ENCODE measurements at regions not wholly inside any gene's neighbourhood (a gene's known extent, or its start where the extent isn't known, plus 50 kb on each side); places are given as distances from the start of the nearest gene placed in this dataset.

DNA sequence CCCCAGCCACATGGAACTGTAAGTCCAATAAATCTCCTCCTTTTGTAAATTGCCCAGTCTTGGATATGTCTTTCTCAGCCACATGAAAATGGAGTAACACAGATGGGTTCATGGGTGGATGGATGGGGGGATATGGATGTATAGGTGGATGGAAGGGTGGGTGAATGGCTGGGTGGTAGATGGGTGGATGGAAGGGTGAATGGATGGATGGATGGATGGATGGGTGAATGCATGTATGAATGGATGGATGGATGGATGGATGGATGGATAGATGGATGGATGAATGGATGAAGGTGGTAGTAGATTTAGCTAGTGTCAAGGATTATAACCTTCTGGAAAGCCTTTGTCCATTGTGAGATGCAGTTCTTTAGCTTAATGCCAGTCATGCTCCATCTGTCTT, 146.1 kb upstream of the ATP2B2 start:
- TF ChIP-seq, protein P1, sequence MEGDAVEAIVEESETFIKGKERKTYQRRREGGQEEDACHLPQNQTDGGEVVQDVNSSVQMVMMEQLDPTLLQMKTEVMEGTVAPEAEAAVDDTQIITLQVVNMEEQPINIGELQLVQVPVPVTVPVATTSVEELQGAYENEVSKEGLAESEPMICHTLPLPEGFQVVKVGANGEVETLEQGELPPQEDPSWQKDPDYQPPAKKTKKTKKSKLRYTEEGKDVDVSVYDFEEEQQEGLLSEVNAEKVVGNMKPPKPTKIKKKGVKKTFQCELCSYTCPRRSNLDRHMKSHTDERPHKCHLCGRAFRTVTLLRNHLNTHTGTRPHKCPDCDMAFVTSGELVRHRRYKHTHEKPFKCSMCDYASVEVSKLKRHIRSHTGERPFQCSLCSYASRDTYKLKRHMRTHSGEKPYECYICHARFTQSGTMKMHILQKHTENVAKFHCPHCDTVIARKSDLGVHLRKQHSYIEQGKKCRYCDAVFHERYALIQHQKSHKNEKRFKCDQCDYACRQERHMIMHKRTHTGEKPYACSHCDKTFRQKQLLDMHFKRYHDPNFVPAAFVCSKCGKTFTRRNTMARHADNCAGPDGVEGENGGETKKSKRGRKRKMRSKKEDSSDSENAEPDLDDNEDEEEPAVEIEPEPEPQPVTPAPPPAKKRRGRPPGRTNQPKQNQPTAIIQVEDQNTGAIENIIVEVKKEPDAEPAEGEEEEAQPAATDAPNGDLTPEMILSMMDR (IDR thresholded peaks at IDR 0.05 in 2 of 3, conservative IDR thresholded peaks at IDR 0.05 in 1 of 3; ENCODE audit: borderline replicate concordance in 1 of 3, insufficient read depth in 1 of 3, low read depth in 2 of 3, low read length in 2 of 3) = no peak
- no peak for TF ChIP-seq FOSL1 (IDR thresholded peaks at IDR 0.05; ENCODE audit: low read depth)
- TF ChIP-seq POLR2AphosphoS5 (IDR thresholded peaks at IDR 0.05; ENCODE audit: low read depth, low read length) = no peak
- no peak for TF ChIP-seq ZNF274 (IDR thresholded peaks at IDR 0.05; ENCODE audit: low read depth, low read length)
- TF ChIP-seq, protein P2, sequence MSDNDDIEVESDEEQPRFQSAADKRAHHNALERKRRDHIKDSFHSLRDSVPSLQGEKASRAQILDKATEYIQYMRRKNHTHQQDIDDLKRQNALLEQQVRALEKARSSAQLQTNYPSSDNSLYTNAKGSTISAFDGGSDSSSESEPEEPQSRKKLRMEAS (IDR thresholded peaks at IDR 0.05) = no peak
- no peak for TF ChIP-seq CEBPB (IDR thresholded peaks at IDR 0.05; ENCODE audit: low read depth)
- no peak for TF ChIP-seq EGR1 (IDR thresholded peaks at IDR 0.05; ENCODE audit: low read depth)
- TF ChIP-seq EZH2 (IDR thresholded peaks at IDR 0.05) = no peak
- no peak for TF ChIP-seq SRF (IDR thresholded peaks at IDR 0.05; ENCODE audit: low read depth)
- TF ChIP-seq POLR2A (IDR thresholded peaks at IDR 0.05; ENCODE audit: borderline replicate concordance, extremely low read depth, insufficient read depth, insufficient read length) = no peak
- TF ChIP-seq, protein P3, sequence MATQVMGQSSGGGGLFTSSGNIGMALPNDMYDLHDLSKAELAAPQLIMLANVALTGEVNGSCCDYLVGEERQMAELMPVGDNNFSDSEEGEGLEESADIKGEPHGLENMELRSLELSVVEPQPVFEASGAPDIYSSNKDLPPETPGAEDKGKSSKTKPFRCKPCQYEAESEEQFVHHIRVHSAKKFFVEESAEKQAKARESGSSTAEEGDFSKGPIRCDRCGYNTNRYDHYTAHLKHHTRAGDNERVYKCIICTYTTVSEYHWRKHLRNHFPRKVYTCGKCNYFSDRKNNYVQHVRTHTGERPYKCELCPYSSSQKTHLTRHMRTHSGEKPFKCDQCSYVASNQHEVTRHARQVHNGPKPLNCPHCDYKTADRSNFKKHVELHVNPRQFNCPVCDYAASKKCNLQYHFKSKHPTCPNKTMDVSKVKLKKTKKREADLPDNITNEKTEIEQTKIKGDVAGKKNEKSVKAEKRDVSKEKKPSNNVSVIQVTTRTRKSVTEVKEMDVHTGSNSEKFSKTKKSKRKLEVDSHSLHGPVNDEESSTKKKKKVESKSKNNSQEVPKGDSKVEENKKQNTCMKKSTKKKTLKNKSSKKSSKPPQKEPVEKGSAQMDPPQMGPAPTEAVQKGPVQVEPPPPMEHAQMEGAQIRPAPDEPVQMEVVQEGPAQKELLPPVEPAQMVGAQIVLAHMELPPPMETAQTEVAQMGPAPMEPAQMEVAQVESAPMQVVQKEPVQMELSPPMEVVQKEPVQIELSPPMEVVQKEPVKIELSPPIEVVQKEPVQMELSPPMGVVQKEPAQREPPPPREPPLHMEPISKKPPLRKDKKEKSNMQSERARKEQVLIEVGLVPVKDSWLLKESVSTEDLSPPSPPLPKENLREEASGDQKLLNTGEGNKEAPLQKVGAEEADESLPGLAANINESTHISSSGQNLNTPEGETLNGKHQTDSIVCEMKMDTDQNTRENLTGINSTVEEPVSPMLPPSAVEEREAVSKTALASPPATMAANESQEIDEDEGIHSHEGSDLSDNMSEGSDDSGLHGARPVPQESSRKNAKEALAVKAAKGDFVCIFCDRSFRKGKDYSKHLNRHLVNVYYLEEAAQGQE (IDR thresholded peaks at IDR 0.05; ENCODE audit: low read depth) = no peak
- TF ChIP-seq SP1 (IDR thresholded peaks at IDR 0.05; ENCODE audit: low read depth) = no peak

Measured in HCT116 (cell line).